ENCODE measurements at regions not wholly inside any gene's neighbourhood (a gene's known extent, or its start where the extent isn't known, plus 50 kb on each side); places are given as distances from the start of the nearest gene placed in this dataset.

DNA sequence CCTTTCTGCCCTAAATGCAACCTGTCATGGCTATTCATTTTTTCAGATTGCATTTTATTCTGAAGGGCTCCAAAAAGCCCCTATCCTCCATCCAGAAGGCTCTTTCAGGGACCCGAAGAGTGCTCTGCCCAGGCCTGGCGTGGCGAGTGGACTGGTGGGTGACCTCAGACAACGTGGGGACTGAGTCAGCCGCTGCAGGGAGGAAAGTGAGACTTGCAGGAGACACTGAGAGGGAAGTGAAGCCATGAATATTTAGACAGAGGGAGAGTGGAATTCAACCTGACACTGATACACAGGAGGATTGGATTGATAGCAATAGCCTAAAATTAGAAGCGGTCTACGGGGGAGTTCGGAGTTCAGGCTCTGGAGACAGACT is 63.6 kb upstream of the SIX2 start:
- TF ChIP-seq, protein P1, sequence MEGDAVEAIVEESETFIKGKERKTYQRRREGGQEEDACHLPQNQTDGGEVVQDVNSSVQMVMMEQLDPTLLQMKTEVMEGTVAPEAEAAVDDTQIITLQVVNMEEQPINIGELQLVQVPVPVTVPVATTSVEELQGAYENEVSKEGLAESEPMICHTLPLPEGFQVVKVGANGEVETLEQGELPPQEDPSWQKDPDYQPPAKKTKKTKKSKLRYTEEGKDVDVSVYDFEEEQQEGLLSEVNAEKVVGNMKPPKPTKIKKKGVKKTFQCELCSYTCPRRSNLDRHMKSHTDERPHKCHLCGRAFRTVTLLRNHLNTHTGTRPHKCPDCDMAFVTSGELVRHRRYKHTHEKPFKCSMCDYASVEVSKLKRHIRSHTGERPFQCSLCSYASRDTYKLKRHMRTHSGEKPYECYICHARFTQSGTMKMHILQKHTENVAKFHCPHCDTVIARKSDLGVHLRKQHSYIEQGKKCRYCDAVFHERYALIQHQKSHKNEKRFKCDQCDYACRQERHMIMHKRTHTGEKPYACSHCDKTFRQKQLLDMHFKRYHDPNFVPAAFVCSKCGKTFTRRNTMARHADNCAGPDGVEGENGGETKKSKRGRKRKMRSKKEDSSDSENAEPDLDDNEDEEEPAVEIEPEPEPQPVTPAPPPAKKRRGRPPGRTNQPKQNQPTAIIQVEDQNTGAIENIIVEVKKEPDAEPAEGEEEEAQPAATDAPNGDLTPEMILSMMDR (IDR thresholded peaks at IDR 0.05): no peak
- TF ChIP-seq POLR2AphosphoS5 (IDR thresholded peaks at IDR 0.05) (no peak), POLR2A (IDR thresholded peaks at IDR 0.05) (no peak)

Measured in breast epithelium (tissue), 3 donors.